ENCODE measurements at regions not wholly inside any gene's neighbourhood (a gene's known extent, or its start where the extent isn't known, plus 50 kb on each side); places are given as distances from the start of the nearest gene placed in this dataset.
"Not testable (repeated sequence)": the region's sequence is repeated elsewhere in the genome, so short reads cannot be mapped to it uniquely, and the experiment has no call there.

DNA sequence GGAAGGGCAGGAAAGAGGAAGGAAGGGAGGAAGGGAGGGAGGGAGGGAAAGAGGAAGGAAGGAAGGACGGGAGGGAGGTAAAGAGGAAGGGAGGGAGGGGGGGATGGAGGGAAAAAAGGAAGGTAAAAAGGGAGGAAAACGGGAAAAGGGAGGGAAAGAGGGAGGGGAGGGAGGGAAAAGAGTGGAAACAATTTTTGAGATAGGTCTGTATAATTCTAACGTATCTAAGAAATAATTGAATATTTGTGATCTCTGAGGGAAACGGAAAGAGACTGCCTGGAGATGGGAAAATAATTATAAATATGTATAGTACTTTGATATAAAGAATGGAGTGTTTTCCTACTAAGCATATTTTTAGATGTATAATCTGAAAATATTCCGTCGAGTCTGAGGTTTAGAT lies 158.2 kb upstream of the FOXK1 start:
- DNase-seq (ENCODE audit: low spot score) = no peak

DNA sequence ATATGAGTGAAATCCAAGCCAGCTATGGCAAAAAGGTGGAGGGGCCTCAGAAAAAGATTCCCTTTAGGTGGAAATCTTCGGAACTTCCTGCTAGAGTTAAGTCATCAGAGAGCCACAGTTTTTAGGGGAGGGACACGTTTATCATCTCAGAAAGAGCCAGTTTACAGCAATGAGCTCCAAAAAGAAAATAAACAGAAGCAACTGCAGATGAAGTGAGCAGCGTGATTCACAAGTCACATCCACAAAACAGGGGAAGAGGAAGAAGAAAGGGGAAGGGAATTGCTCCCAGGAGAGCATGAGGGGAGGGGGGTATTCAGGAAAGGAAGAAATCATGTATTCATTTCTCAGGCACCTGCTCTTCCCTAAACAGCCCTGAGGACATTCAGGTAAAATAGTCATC lies 156.2 kb upstream of the FOXK1 start:
- DNase-seq (ENCODE audit: low spot score) = no peak

DNA sequence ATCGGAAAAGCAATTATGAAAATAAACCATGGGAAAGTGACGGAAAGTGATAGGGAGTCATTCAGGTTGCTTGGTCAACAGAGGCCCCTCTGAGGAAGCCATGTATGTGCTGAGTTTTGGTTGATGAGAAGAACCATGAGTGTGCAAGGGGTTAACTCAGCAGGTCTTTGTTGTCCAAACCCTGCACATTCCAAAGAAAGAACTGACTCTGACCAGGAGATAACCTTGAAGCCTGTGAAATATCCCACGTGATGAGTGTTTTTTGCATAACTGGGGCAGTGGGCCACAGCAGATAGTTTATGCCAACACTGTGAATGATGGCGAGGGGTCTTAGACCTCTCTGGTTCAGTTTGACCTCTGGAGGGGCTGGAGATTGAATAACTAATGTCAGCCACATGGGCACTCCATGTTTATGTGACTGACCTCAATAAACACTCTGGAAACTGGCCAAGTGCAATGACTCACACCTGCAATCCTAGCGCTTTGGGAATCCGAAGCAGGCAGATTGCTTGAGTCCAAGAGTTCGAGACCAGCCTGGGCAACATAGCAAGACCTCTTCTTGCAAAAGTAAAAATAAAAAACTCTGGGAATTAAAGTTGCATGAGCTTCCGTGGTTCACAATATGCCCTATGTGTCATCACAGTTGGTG lies 154.0 kb upstream of the FOXK1 start:
- DNase-seq (ENCODE audit: low spot score) = no peak

DNA sequence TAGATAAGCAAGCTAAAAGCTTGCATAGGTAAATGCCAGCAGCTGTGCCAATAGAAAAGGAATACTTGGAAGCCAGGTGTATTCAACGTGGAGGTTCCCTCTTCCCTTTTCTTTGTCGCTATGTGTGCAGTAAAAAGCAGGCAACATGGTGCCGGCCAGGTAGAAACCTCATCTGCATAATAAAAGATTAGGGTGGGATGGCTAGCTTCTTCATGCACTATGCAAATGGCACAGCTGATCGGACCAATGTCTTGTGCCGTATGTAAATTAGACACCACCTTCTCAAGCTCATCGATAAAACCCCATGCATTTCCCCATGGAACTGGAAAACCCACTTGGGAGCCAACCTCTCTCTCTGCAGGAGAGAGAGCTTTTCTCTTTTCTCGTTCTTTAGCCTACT lies 150.9 kb upstream of the FOXK1 start:
- DNase-seq (ENCODE audit: low spot score) = no peak

DNA sequence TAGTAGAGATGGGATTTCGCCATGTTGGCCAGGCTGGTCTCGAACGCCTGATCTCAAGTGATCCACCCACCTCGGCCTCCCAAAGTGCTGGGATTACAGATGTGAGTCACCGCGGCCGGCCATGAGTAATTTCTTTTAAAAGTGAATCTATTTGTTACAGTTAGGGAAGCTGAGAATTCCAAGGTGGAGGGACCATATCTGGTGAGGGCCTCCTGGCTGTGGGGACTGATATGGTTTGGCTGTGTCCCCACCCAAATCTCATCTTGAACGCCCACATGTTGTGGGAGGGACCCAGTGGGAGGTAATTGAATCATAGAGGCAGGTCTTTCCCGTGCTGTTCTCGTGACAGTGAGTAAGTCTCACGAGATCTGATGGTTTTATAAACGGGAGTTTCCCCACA lies 148.8 kb upstream of the FOXK1 start:
- DNase-seq (ENCODE audit: low spot score) = not testable (repeated sequence)

DNA sequence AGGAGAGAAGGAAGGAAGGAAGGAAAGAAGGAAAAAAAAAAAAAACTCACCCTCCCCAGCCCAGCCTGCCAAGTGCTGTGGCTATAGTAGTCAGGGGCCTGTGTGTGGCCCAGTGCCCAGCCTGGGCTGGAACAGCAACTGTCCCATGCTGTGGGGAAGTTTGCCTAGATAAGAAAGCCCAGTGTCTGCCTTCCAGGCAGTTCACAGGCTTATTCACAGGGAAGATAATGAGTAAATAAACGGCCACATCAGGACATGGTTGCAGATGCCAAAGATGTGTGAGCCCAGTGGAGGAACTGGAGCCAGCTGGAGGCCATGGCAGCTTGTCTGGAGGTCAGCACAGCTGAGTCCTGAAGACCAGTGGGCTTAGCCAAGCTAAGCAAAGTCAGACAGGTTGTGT lies 132.4 kb upstream of the FOXK1 start:
- no peak for DNase-seq (ENCODE audit: low spot score)

DNA sequence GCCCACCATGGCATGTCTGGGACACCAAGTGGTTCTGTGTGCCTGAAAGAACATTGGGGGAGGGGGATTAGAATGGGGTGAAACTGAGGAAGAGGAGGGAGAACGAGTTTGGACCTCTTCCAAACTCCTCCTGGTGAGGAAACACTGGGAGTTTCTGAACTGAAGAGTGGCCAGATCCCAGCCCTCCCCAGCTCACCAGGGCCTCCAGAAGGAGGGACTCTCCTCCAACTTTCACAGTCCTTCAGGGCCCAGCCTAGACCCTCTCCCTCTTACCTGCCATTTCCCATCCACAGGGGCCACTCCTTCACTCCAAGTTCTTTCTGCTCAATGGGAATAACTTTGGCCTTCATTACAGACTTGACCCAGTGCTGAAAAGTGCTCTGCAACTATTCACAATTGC lies 132.0 kb upstream of the FOXK1 start:
- no peak for DNase-seq (ENCODE audit: low spot score)

DNA sequence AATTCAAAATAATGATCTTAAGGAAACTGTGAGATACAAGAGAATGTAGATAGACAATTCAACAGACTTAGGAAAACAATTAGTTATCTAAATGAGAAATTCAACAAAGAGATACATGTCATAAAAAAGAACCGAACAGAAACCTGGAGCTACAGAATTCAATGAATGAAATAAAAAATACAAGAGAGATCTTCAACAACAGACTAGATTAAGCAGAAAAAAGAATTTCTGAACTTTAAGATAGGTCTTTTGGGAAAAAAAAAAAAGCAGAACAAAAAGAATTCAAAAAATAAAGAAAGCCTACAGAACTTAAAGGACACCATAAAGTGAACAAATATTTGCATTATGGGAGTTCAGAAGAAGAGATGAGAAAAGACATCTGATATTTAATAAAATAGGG lies 129.1 kb upstream of the FOXK1 start:
- DNase-seq (ENCODE audit: low spot score) = no peak

DNA sequence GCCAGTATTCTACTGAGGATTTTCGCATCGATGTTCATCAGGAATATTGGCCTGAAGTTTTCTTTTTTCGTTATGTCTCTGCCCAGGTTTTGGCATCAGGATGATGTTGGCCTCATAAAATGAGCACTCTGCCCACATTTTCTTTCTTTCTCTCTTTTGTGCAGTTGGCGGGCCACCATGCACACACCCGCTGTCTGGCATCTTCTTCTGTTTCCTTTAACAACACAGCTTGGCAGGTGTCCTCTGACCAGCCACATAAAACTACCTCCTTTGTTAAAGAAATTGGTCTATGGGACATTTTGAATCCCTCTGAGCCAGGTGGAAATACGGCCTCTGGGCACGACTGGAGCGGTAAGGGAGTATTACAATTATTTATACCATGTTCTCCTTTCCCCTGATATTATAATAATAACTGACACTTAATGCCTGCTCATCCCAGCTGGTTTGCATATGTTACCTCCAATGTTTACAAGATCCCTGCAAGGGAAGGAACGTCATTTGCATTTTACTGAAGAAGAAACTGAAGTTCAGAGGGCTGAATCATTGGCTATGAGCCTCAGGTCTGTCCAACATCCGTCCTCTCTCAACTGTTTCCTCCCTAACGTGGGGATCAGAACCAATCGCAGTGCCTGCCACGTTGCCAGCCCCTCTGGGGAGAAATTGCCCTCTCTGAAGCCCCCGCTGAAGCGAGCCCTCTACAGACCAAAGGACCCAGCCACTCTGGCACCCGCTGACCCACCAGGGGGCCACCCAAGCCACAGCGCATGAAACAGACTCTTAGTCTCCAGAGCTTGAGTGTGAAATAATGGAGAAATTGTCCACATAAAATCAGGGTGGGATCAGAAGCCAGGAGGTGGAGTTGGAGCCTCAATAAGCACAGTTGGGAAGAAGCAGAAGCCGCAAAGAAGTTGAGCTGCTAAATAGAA lies 125.0 kb upstream of the FOXK1 start:
- DNase-seq (ENCODE audit: low spot score) = no peak

DNA sequence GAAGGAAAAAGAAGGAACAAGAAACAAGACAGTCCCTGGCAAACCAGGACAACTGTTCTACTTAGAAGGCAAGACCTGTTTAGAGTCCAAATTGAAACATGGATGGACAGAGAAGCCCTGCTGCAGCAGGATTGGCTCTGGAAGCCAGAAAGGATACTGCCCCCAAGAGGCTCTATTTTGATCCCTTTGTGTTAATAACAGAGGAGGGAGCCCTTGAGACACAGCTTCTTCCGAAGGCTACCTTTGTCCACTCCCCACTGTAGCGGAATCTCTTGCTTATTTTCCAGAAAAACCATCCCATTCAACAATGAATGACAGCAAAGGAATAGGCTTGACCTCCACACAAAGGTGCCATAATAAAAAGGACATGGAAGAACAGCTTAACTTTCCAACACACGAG lies 120.3 kb upstream of the FOXK1 start:
- no peak for DNase-seq (ENCODE audit: low spot score)

DNA sequence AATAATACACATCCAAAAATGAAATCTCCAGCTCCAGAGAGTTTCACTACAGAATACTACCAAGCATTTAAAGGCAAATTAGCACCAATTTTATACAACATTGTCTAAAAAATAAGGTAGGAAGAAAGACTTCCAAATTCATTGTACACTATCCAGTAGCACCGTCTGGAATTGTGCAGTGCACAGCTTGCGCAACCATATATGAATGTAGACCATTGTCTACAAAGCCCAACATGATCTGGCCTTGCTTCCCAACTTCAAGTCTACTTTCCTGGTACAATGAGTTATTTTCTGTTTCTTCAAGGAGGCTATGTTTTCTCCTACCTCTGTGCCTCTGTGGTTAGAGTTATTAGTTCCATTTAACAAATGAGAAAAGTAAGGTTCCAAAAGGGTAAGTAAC lies 115.4 kb upstream of the FOXK1 start:
- DNase-seq (ENCODE audit: low spot score) = no peak

DNA sequence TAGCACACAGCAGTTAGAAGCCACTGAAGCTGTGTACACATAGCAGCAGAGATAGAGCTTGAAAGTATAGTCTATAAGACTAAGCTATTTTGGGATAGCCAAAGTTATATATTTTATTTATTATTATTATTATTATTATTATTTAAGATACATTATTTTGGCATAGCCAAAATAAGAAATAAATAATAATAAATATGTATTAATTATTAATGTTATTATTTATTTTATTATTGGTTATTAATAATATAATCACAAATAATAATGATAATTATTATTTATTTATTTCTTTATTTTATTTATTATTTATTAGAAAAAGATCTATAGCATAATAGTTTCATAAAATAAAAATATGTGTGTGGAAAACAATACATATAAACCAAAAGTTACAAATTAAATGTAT lies 107.2 kb upstream of the FOXK1 start:
- no peak for DNase-seq (ENCODE audit: low spot score)

DNA sequence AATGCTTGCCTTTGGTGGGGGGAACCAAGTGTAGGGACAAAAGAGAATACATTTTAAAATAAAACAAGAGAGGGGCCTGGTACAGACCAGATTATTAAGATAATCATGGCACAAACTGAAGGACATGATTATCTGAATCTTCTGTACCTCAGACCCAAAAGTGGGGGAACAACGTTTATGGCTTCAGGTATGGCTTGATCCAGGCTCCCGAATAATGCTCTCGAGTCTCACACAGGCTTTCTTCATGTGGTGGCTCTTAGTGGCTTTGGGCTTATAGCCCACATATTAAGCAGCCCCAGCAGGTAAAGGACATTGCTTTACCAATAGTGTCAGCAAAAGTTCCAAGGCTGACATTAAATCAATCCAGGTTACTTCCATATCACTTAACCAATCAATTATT lies 106.8 kb upstream of the FOXK1 start:
- no peak for DNase-seq (ENCODE audit: low spot score)

DNA sequence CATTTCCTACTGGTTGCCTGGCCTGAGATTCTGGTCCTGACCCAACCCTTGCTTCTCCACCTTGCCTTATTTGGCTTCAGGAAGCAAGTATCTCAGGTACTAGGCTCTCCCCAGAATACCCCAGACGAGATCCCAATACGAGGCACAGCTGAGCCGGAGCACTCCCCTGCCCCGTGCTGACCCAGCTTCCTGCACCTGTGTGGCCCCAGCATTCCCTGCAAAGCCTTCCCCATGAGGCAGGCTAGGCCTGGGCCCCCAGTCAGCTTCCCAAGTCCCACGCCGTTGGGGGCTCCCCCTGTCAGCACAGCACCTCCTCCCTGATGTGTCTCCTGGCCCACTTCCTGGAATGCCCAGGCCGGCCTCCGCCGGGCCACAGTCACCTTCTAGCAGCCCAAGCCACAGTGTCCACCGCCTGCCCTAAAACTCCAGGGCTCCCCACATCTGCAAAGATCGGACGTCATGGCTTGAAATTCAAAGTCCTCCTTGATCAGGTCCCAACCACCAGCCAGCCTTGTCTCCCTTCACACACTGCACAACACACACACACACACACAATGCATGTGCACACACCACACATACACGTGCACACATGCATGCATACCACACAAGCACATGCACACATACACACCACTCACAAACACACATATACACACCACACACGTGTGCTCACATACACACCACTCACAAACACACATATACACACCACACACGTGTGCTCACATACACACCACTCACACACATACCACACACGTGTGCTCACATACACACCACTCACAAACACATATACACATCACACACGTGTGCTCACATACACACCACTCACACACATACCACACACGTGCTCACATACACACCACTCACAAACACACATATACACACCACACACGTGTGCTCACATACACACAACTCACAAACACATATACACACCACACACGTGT lies 78.9 kb upstream of the FOXK1 start:
- no peak for DNase-seq (ENCODE audit: low spot score)

DNA sequence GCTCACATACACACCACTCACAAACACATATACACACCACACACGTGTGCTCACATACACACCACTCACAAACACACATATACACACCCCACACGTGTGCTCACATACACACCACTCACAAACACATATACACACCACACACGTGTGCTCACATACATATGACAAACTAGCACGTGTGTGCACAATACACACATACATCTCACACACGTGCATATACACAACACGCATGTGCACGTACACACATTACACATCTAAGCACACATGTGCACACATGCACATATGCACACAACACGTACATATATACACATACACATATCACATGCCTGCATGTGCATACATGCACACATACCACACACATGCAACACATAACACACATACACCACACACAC lies 78.3 kb upstream of the FOXK1 start:
- no peak for DNase-seq (ENCODE audit: low spot score)

DNA sequence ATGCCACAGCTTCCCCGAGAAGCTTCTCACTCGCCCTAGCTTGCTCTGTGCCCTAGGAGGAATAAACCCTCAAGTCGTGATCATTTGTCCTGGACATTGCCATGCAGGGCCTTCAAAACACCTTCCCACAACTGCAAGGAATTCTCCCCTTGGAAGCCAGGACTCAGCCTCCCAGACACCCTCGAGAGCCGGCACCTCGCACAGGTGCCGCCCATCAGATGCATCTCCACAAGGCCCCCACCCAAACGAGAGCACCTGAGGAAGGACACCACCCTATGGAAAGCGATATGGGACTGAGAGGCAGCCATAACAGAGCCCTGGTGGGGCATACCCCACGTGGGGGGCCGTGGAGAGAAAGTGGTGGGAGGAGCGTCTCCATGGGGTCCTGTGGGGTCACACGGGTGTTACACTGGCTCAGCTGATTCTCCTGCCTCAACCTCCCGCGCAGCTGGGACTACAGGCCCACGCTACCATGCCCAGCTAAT lies 77.6 kb upstream of the FOXK1 start:
- DNase-seq (ENCODE audit: low spot score) = no peak

DNA sequence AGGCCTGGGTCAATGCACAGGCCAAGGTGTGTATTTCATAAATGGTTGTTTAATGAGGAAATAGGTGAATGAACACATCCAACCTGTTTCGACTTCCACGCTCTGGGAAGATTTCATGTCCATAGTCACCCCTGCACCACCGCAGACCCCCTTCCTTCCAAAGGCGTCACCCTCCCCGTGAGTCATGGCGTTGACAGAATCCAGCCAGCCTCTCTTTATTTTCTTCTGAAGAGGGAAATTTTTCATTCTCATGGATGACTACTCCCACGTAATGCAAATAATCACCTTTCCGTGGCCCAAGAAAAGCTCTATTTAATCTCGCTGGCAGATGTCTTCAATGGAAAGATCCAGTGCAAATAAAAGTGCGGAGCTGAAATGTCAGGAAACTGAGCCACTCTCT lies 75.3 kb upstream of the FOXK1 start:
- no peak for DNase-seq (ENCODE audit: low spot score)

DNA sequence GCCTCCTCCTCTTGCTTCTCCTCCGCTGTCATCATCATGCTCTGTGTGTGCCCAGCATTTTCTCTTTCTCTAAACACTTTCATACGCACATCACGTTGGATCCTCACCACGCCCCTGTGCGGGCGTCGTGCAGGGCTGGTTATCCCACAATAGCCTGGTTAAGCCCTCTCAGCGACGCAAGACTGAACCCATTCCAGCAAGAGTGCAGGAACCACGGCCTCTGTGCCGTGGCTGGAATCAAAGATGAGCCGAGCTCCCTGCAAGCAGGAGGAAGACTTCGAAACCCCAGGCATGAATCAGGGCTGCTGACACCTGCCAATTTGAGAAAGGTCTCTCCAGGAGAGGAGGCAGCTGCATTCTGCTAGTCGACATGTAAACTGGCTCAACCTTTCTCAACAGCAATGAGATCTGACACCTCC lies 74.8 kb upstream of the FOXK1 start:
- DNase-seq (ENCODE audit: low spot score) = no peak

DNA sequence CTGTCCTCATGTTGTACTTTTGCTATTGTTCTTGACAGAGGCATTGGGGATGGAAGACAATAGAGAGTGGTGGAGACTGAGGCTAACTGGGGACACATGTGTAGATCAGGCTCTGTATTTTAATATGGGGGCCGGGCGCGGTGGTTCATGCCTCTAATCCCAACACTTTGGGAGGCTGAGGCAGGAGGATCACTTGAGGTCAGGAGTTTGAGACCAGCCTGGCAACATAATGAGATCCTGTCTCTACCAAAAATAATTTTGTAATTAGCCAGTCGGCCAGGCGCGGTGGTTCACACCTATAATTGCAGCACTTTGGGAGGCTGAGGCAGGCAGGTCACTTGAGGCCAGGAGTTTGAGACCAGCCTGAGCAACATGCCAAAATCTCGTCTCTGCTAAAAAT lies 72.5 kb upstream of the FOXK1 start:
- not testable (repeated sequence) for DNase-seq (ENCODE audit: low spot score)

DNA sequence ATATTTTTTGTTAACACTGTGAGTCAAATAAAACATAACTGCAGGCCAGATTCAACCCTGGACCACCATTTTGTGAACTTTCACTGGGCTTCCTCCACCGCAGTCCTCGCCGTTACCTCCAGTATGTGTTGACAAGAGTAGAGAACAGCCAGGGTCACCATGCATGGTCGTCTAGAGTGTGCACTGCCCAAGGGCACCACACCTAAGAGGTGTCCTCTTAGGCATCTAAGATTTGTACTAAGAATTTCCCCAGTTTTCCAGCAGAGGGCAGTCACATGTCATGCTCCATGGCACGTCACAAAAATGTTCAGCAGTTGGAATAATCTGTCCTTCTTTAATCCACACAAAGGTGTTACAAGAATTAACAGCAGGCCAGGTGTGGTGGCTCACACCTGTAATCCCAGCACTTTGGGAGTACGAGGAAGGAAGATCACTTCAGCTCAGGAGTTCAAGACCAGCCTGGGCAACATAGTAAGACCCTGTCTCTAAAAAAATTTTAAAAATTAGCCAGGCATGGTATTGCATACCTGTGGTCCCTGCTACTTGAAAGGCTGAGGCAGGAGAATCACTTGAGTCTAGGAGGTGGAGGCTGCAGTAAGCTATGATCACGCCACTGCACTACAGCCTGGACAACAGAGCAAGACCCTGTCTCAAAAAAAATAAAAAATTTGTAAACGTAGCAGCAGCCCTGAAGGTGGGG lies 71.2 kb upstream of the FOXK1 start:
- DNase-seq (ENCODE audit: low spot score) = peak; percentile 81

DNA sequence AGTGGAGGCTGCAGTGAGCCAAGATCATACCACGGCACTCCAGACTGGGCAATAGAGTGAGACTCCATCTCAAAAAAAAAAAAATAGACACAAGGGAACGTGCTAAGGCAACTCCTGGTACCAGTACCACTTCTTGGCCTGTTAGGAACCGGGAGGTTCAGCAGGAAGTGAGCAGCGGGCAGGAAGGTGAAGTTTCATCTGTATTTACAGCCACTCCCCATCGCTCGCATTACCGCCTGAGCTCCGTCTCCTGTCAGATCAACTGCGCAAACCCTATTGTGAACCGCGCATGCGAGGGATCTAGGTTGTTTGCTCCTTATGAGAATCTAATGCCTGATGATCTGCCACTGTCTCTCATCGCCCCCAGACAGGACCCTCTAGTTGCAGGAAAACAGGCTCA lies 69.9 kb upstream of the FOXK1 start:
- no peak for DNase-seq (ENCODE audit: low spot score)

Data from SW480 (cell line).